ENCODE measurements at regions not wholly inside any gene's neighbourhood (a gene's known extent, or its start where the extent isn't known, plus 50 kb on each side); places are given as distances from the start of the nearest gene placed in this dataset.

DNA sequence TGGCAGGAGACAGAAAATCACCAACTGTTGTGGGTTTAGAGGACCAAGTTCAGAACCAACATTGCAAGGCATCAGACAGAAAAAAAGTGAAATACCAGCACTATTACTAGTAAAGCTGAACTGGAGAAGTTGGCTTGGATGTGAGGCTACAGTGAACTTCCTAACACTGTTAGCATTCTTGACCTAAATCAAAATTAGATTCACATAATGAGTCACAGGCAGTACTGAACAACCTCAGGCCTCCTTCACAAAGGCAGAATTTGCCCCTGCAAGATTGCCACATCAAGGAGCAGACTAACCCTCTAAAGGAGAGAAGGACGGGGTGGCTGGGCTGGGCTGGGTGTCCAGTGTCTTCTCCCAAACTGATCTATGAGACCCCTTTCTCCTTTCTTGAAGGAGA, 539.7 kb downstream of the SNAPC1 start:
- H3K4me1 ChIP-seq (ENCODE audit: control insufficient read depth in 5 of 5, insufficient read depth in 5 of 5, low read length in 5 of 5) = no peaks in the 10 kb centered on the region
- H3K4me3 ChIP-seq (ENCODE audit: low read depth in 1 of 5, low read length in 5 of 5) = no peak overlapping the region
- H3K36me3 ChIP-seq (ENCODE audit: control insufficient read depth in 5 of 5, insufficient read depth in 5 of 5, low read length in 5 of 5) = no peaks in the 10 kb centered on the region
- no peak overlapping the region for H3K9ac ChIP-seq (ENCODE audit: low read length in 5 of 5)
- no peaks in the 10 kb centered on the region for H3K9me3 ChIP-seq (ENCODE audit: control insufficient read depth in 5 of 5, low read length in 5 of 5)
- no peaks in the 10 kb centered on the region for H3K27me3 ChIP-seq (ENCODE audit: control insufficient read depth in 5 of 5, insufficient read depth in 4 of 5, low read length in 5 of 5)
- no peak overlapping the region for H3K27ac ChIP-seq (ENCODE audit: low read depth, low read length)

DNA sequence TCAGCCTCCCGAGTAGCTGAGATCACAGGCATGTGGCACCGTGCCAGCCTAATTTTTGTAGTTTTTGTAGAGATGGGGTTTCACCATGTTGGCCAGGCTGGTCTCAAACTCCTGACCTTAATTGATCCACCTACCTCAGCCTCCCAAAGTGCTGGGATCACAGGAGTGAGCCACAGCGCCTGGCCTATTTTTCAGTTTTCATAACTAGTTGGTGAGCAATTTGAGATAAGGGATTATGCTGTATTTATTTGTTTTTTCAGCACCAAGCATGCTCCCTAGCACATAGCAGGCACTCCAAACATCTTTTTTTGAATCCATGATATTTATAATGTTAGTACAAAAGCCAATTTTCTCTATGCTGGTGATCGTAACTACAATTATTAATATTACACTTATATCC, 541.2 kb downstream of the SNAPC1 start:
- Histone ChIP-seq H3K27me3 (ENCODE audit: control insufficient read depth in 5 of 5, insufficient read depth in 4 of 5, low read length in 5 of 5) (no peaks in the 10 kb centered on the region), H3K27ac (ENCODE audit: low read depth, low read length) (no peak overlapping the region), H3K4me3 (ENCODE audit: low read depth in 1 of 5, low read length in 5 of 5) (no peak overlapping the region), H3K36me3 (ENCODE audit: control insufficient read depth in 5 of 5, insufficient read depth in 5 of 5, low read length in 5 of 5) (no peaks in the 10 kb centered on the region), H3K9me3 (ENCODE audit: control insufficient read depth in 5 of 5, low read length in 5 of 5) (peaks cover 0 to 3% (median 0%) of the 10 kb centered on the region in 5 donors), H3K4me1 (ENCODE audit: control insufficient read depth in 5 of 5, insufficient read depth in 5 of 5, low read length in 5 of 5) (no peaks in the 10 kb centered on the region), H3K9ac (ENCODE audit: low read length in 5 of 5) (no peak overlapping the region)

DNA sequence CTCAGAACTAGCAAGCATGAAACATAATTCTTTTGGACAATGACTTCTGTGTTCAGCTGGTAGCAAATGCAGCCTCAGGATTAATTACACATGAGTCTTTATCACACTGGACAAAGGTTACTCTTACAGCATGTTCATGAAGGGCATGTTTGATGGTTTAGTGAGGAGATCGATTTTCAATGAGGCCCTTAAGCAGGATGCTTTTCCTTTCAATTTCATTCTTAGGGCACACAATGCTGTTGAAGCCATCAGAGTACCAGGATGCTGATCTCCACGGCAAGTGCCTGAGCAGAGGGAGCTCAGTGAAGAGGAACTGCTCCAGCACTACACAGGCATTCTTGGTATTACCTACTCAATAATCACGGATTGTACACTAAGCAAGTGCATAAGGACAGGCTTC, 542.0 kb downstream of the SNAPC1 start:
- Histone ChIP-seq H3K4me1 (ENCODE audit: control insufficient read depth in 5 of 5, insufficient read depth in 5 of 5, low read length in 5 of 5) (no peaks in the 10 kb centered on the region), H3K9ac (ENCODE audit: low read length in 5 of 5) (no peak overlapping the region), H3K9me3 (ENCODE audit: control insufficient read depth in 5 of 5, low read length in 5 of 5) (peaks cover 0 to 3% (median 0%) of the 10 kb centered on the region in 5 donors), H3K36me3 (ENCODE audit: control insufficient read depth in 5 of 5, insufficient read depth in 5 of 5, low read length in 5 of 5) (no peaks in the 10 kb centered on the region), H3K27ac (ENCODE audit: low read depth, low read length) (no peak overlapping the region), H3K27me3 (ENCODE audit: control insufficient read depth in 5 of 5, insufficient read depth in 4 of 5, low read length in 5 of 5) (no peaks in the 10 kb centered on the region), H3K4me3 (ENCODE audit: low read depth in 1 of 5, low read length in 5 of 5) (no peak overlapping the region)

DNA sequence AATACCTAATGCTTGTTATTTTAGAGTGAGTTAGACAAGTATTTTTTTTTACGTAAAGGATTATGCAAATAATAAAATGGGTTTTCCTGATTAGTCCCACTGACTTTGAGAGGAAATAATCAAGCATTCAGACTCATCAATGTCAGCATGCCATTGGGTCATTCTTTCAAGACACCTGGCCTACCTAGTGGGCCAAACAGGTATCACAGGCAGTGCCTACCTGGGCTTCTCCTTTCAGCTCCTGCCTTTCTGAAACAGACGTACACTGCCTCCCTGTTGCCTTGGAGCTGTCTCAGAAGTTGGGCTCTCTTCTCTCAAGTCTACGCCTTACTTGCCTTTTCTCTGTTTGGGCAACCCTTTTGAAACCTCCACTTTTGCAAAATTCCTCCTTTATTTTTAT, 545.6 kb downstream of the SNAPC1 start:
- no peaks in the 10 kb centered on the region for H3K27me3 ChIP-seq (ENCODE audit: control insufficient read depth in 5 of 5, insufficient read depth in 4 of 5, low read length in 5 of 5)
- H3K36me3 ChIP-seq (ENCODE audit: control insufficient read depth in 5 of 5, insufficient read depth in 5 of 5, low read length in 5 of 5) = no peaks in the 10 kb centered on the region
- H3K9me3 ChIP-seq (ENCODE audit: control insufficient read depth in 5 of 5, low read length in 5 of 5) = peaks cover 0 to 3% (median 0%) of the 10 kb centered on the region in 5 donors
- no peak overlapping the region for H3K9ac ChIP-seq (ENCODE audit: low read length in 5 of 5)
- H3K4me1 ChIP-seq (ENCODE audit: control insufficient read depth in 5 of 5, insufficient read depth in 5 of 5, low read length in 5 of 5) = no peaks in the 10 kb centered on the region
- H3K27ac ChIP-seq (ENCODE audit: low read depth, low read length) = no peak overlapping the region
- H3K4me3 ChIP-seq (ENCODE audit: low read depth in 1 of 5, low read length in 5 of 5) = no peak overlapping the region

DNA sequence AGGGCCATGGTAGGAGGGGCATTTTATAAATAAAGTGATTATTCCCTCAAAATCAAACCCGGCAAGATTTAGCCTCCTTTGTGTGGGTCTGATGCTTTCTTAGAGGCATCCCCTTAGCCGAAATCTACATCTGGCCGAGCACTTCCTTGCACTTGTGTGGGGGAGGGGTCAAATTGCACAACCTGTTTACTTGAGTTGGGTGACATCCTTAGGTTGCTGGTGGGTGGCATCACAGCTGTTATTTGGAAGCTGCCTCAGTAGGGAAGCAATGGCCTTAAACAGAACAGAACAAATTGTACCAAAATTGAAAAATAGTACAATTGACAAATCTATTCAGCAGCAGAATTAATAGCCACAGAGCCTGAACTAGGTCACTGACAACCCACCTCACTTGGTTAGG, 546.1 kb downstream of the SNAPC1 start:
- Histone ChIP-seq H3K9ac (ENCODE audit: low read length in 5 of 5) (no peak overlapping the region), H3K27me3 (ENCODE audit: control insufficient read depth in 5 of 5, insufficient read depth in 4 of 5, low read length in 5 of 5) (no peaks in the 10 kb centered on the region), H3K4me1 (ENCODE audit: control insufficient read depth in 5 of 5, insufficient read depth in 5 of 5, low read length in 5 of 5) (no peaks in the 10 kb centered on the region), H3K36me3 (ENCODE audit: control insufficient read depth in 5 of 5, insufficient read depth in 5 of 5, low read length in 5 of 5) (no peaks in the 10 kb centered on the region), H3K27ac (ENCODE audit: low read depth, low read length) (no peak overlapping the region), H3K9me3 (ENCODE audit: control insufficient read depth in 5 of 5, low read length in 5 of 5) (peaks cover 0 to 3% (median 0%) of the 10 kb centered on the region in 5 donors), H3K4me3 (ENCODE audit: low read depth in 1 of 5, low read length in 5 of 5) (no peak overlapping the region)

DNA sequence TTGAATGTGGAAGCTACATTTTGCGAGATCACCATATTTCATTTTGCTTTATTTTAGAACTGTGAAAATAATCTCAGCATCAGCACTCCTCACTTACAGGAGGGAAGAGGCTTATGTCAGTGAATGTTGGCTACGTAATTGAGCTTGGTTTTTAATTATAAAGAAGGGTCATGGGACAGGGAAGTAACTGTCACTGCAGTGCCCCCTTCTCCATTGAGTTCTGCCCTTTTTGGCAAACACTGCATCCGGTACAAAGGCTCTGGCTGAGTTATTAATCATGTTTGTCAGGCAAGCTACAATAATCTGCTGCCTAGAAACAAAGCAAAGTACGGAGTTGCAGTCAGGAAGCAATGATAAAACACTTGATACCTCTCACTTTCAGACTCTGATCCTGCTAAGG, 546.7 kb downstream of the SNAPC1 start:
- peaks cover 0 to 3% (median 0%) of the 10 kb centered on the region in 5 donors for H3K9me3 ChIP-seq (ENCODE audit: control insufficient read depth in 5 of 5, low read length in 5 of 5)
- H3K9ac ChIP-seq (ENCODE audit: low read length in 5 of 5) = no peak overlapping the region
- no peaks in the 10 kb centered on the region for H3K4me1 ChIP-seq (ENCODE audit: control insufficient read depth in 5 of 5, insufficient read depth in 5 of 5, low read length in 5 of 5)
- H3K27ac ChIP-seq (ENCODE audit: low read depth, low read length) = no peak overlapping the region
- H3K4me3 ChIP-seq (ENCODE audit: low read depth in 1 of 5, low read length in 5 of 5) = no peak overlapping the region
- H3K27me3 ChIP-seq (ENCODE audit: control insufficient read depth in 5 of 5, insufficient read depth in 4 of 5, low read length in 5 of 5) = no peaks in the 10 kb centered on the region
- no peaks in the 10 kb centered on the region for H3K36me3 ChIP-seq (ENCODE audit: control insufficient read depth in 5 of 5, insufficient read depth in 5 of 5, low read length in 5 of 5)

DNA sequence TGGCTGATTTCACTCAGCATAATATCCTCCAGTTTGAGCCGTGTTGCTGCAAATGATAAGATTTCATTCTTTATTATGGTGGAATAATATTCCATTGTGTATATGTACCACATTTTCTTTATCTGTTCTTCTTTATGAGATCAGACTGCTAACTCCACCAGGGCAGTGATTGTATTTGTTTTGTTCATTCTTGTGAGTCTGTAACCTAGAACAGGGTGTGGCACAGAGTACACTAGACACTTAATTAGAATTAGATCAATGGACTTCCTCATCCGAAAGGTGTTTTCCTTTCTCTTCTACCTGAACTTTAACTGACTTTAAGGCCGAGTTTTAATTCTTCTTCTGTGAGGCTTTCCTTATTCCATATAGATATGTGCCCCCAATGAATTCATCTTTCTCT, 551.0 kb downstream of the SNAPC1 start:
- Histone ChIP-seq H3K27me3 (ENCODE audit: control insufficient read depth in 5 of 5, insufficient read depth in 4 of 5, low read length in 5 of 5) (no peaks in the 10 kb centered on the region), H3K27ac (ENCODE audit: low read depth, low read length) (no peak overlapping the region), H3K4me1 (ENCODE audit: control insufficient read depth in 5 of 5, insufficient read depth in 5 of 5, low read length in 5 of 5) (no peaks in the 10 kb centered on the region), H3K9me3 (ENCODE audit: control insufficient read depth in 5 of 5, low read length in 5 of 5) (no peaks in the 10 kb centered on the region), H3K4me3 (ENCODE audit: low read depth in 1 of 5, low read length in 5 of 5) (no peak overlapping the region), H3K9ac (ENCODE audit: low read length in 5 of 5) (no peak overlapping the region), H3K36me3 (ENCODE audit: control insufficient read depth in 5 of 5, insufficient read depth in 5 of 5, low read length in 5 of 5) (no peaks in the 10 kb centered on the region)

DNA sequence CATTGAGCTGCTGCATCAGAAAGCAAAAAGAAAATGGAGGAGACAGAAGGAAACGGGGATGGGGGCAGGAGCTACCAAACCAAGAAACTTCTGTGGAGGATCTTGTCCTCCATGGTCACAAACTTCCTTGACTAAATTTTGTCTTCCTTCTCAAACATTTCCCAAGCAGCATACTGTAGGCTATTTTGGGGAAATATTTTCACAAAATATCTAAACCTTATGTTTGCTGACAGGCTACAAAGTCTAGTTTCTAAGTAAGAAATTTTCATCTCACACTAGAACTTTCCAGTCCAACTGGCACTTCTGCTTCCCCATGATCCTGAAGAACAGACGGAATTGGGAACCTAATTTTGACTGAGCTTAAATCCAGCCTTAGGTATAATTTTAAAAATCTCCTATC, 552.0 kb downstream of the SNAPC1 start:
- H3K4me1 ChIP-seq (ENCODE audit: control insufficient read depth in 5 of 5, insufficient read depth in 5 of 5, low read length in 5 of 5) = no peaks in the 10 kb centered on the region
- no peaks in the 10 kb centered on the region for H3K9me3 ChIP-seq (ENCODE audit: control insufficient read depth in 5 of 5, low read length in 5 of 5)
- no peaks in the 10 kb centered on the region for H3K36me3 ChIP-seq (ENCODE audit: control insufficient read depth in 5 of 5, insufficient read depth in 5 of 5, low read length in 5 of 5)
- H3K27ac ChIP-seq (ENCODE audit: low read depth, low read length) = no peak overlapping the region
- no peaks in the 10 kb centered on the region for H3K27me3 ChIP-seq (ENCODE audit: control insufficient read depth in 5 of 5, insufficient read depth in 4 of 5, low read length in 5 of 5)
- no peak overlapping the region for H3K9ac ChIP-seq (ENCODE audit: low read length in 5 of 5)
- no peak overlapping the region for H3K4me3 ChIP-seq (ENCODE audit: low read depth in 1 of 5, low read length in 5 of 5)

DNA sequence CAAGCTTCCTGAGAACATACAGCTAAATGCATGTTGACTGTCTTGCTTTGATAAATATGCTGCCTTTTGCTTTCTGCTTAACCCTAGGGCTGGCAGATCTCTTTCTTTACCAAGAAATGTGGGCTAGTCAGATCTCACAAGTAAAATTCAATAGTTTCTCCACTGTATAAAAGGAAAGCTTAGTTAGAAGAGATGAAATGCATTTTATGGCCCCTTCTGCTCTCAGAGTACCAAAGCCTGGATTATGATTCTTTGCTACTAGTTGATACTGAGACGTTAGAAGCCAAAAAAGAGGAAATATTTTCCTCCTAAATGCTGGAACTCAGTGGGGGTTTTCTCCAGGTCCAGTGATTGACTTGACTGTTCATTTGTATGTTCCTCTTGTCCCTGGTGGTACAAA, 552.7 kb downstream of the SNAPC1 start:
- Histone ChIP-seq H3K27ac (ENCODE audit: low read depth, low read length) (no peak overlapping the region), H3K4me3 (ENCODE audit: low read depth in 1 of 5, low read length in 5 of 5) (no peak overlapping the region), H3K4me1 (ENCODE audit: control insufficient read depth in 5 of 5, insufficient read depth in 5 of 5, low read length in 5 of 5) (no peaks in the 10 kb centered on the region), H3K36me3 (ENCODE audit: control insufficient read depth in 5 of 5, insufficient read depth in 5 of 5, low read length in 5 of 5) (no peaks in the 10 kb centered on the region), H3K27me3 (ENCODE audit: control insufficient read depth in 5 of 5, insufficient read depth in 4 of 5, low read length in 5 of 5) (no peaks in the 10 kb centered on the region), H3K9ac (ENCODE audit: low read length in 5 of 5) (no peak overlapping the region), H3K9me3 (ENCODE audit: control insufficient read depth in 5 of 5, low read length in 5 of 5) (no peaks in the 10 kb centered on the region)

DNA sequence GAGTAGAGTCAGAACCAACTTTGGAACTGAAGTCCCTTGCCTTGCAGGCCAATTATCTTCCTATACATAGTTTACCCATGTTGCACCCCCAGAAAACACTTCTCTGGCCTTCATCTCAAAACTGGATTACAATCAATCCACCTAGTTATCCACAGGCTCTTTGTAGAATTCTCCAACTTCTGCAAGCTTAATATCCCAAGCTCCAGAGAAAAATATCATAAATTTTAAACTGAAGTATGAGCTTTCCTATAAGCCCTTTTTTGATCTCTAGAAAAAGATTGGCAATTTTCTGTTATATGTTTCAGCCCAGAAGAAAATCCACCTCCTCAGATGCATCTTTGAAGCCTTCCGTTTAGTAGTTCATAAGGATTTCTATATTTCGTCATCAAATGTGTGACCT, 553.4 kb downstream of the SNAPC1 start:
- Histone ChIP-seq H3K27ac (ENCODE audit: low read depth, low read length) (no peak overlapping the region), H3K9ac (ENCODE audit: low read length in 5 of 5) (no peak overlapping the region), H3K27me3 (ENCODE audit: control insufficient read depth in 5 of 5, insufficient read depth in 4 of 5, low read length in 5 of 5) (no peaks in the 10 kb centered on the region), H3K4me1 (ENCODE audit: control insufficient read depth in 5 of 5, insufficient read depth in 5 of 5, low read length in 5 of 5) (no peaks in the 10 kb centered on the region), H3K9me3 (ENCODE audit: control insufficient read depth in 5 of 5, low read length in 5 of 5) (no peaks in the 10 kb centered on the region), H3K36me3 (ENCODE audit: control insufficient read depth in 5 of 5, insufficient read depth in 5 of 5, low read length in 5 of 5) (no peaks in the 10 kb centered on the region), H3K4me3 (ENCODE audit: low read depth in 1 of 5, low read length in 5 of 5) (no peak overlapping the region)

DNA sequence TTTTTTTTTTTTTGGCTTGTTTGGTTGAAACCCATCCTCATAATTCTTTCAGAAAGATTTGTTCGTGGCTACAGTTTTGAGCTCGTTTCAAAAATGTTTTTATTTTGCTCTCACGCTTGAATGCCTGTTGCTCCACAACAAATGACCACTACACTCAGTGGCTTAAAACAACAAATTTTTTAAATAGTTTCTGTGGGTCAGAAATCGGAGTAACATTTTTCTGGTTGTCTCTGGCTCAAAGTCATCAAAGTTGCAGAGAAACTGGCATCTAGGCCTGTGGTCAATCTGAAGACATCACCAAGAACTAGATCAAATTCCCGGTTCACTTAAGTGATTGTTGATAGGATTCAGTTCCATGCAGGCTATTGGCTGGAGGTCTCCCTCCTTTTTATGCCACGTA, 560.0 kb downstream of the SNAPC1 start:
- Histone ChIP-seq H3K27ac (ENCODE audit: low read depth, low read length) (no peak overlapping the region), H3K36me3 (ENCODE audit: control insufficient read depth in 5 of 5, insufficient read depth in 5 of 5, low read length in 5 of 5) (no peaks in the 10 kb centered on the region), H3K4me1 (ENCODE audit: control insufficient read depth in 5 of 5, insufficient read depth in 5 of 5, low read length in 5 of 5) (no peaks in the 10 kb centered on the region), H3K9me3 (ENCODE audit: control insufficient read depth in 5 of 5, low read length in 5 of 5) (peaks cover 0 to 3% (median 0%) of the 10 kb centered on the region in 5 donors), H3K4me3 (ENCODE audit: low read depth in 1 of 5, low read length in 5 of 5) (no peak overlapping the region), H3K9ac (ENCODE audit: low read length in 5 of 5) (no peak overlapping the region), H3K27me3 (ENCODE audit: control insufficient read depth in 5 of 5, insufficient read depth in 4 of 5, low read length in 5 of 5) (no peaks in the 10 kb centered on the region)
